NCI-H146 treated with DMSO at 0.1 percent for 48 hours (cell line): ENCODE measurements at regions not wholly inside any gene's neighbourhood (a gene's known extent, or its start where the extent isn't known, plus 50 kb on each side); places are given as distances from the start of the nearest gene placed in this dataset.

Source experiments
- DNase-seq: peaks from one replicate; lab custom pipeline; 2025; ENCODE audit not compliant: unreplicated experiment; lab: John Stamatoyannopoulos, UW

GRCh38 chr10:21068026-21068656, 171.0 kb upstream of the NEBL start:
- no peak for DNase-seq

- no peak for DNase-seq
These were observed 168.6 kb upstream of the NEBL start for GRCh38 chr10:21065621-21066248.

GRCh38 chr10:21061982-21062381, 164.9 kb upstream of the NEBL start:
- no peak for DNase-seq

GRCh38 chr10:21061184-21061583, 164.1 kb upstream of the NEBL start:
- no peak for DNase-seq

GRCh38 chr10:21060626-21061025, 163.5 kb upstream of the NEBL start:
- no peak for DNase-seq

GRCh38 chr10:21057989-21058388, 160.9 kb upstream of the NEBL start:
- DNase-seq, result no peak

- no peak for DNase-seq
These were observed 160.3 kb upstream of the NEBL start for GRCh38 chr10:21057436-21057835.

- DNase-seq, result no peak
These were observed 159.3 kb upstream of the NEBL start for GRCh38 chr10:21056461-21056860.

GRCh38 chr10:21055339-21056135, 158.4 kb upstream of the NEBL start:
- DNase-seq, result no peak

- DNase-seq, result no peak
These were observed 157.0 kb upstream of the NEBL start for GRCh38 chr10:21053953-21054690.

GRCh38 chr10:21052709-21053104, 155.6 kb upstream of the NEBL start:
- no peak for DNase-seq

- DNase-seq, result no peak
These were observed 155.1 kb upstream of the NEBL start for GRCh38 chr10:21052072-21052708.

GRCh38 chr10:21049482-21049881, 152.4 kb upstream of the NEBL start:
- DNase-seq, result no peak

GRCh38 chr10:21048068-21048467, 151.0 kb upstream of the NEBL start:
- DNase-seq, result no peak

GRCh38 chr10:21047511-21047910, 150.4 kb upstream of the NEBL start:
- DNase-seq, result no peak

GRCh38 chr10:21047096-21047495, 150.0 kb upstream of the NEBL start:
- no peak for DNase-seq

GRCh38 chr10:21043044-21043443, 145.9 kb upstream of the NEBL start:
- no peak for DNase-seq

GRCh38 chr10:21042536-21042935, 145.4 kb upstream of the NEBL start:
- DNase-seq, result no peak

- DNase-seq, result no peak
These were observed 144.8 kb upstream of the NEBL start for GRCh38 chr10:21041763-21042458.

- peak; percentile 87 for DNase-seq
These were observed 142.6 kb upstream of the NEBL start for GRCh38 chr10:21039721-21040120.
